PFSK-1 (cell line): ENCODE measurements at regions not wholly inside any gene's neighbourhood (a gene's known extent, or its start where the extent isn't known, plus 50 kb on each side); places are given as distances from the start of the nearest gene placed in this dataset.

Experiments used
- POLR2AphosphoS5 ChIP-seq: IDR thresholded peaks from 2 replicates; pipeline ENCODE4 v1.6.1; 2012; ENCODE audit warnings: low read depth, mild to moderate bottlenecking, control low read depth, low read length, moderate library complexity
- SIN3A ChIP-seq: IDR thresholded peaks from 2 replicates; pipeline ENCODE4 v1.6.1; 2012; ENCODE audit warnings: mild to moderate bottlenecking, low read length, moderate library complexity, borderline replicate concordance; ENCODE audit not compliant: insufficient read depth
- TAF1 ChIP-seq: IDR thresholded peaks from 2 replicates; pipeline ENCODE4 v1.6.1; 2012; ENCODE audit warnings: low read length, control low read depth, borderline replicate concordance; ENCODE audit not compliant: insufficient read depth
- TF ChIP-seq, protein P1 (sequence below), 2 experiments: IDR thresholded peaks; 2 replicates each; pipeline versions ENCODE4 v1.6.1 to v1.8.0; 2011 to 2012; ENCODE audit warnings: low read depth in 2 of 2, low read length in 2 of 2, control low read depth in 1 of 2, inconsistent platforms in 1 of 2, mild to moderate bottlenecking in 1 of 2, moderate library complexity in 1 of 2; ENCODE audit not compliant: insufficient read depth in 1 of 2

DNA sequence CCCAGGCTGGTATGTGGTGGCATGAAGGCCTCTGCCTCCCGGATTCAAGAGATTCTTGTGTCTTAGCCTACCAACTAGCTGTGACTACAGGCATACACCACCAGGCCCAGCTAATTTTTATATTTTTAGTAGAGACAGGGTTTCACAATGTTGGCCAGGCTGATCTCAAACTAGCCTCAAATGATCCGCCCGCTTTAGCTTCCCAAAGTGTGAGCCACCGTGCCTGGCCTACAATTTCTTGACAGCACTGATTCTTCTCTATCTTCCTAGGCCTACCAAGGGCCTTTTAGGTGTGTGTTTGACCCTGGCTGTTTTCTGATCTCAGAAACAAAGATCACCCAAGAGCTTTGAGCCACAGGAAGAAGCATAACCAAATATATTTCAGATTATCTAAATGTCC, 540.8 kb upstream of the ADAMTS5 start:
- TF ChIP-seq, protein P1, sequence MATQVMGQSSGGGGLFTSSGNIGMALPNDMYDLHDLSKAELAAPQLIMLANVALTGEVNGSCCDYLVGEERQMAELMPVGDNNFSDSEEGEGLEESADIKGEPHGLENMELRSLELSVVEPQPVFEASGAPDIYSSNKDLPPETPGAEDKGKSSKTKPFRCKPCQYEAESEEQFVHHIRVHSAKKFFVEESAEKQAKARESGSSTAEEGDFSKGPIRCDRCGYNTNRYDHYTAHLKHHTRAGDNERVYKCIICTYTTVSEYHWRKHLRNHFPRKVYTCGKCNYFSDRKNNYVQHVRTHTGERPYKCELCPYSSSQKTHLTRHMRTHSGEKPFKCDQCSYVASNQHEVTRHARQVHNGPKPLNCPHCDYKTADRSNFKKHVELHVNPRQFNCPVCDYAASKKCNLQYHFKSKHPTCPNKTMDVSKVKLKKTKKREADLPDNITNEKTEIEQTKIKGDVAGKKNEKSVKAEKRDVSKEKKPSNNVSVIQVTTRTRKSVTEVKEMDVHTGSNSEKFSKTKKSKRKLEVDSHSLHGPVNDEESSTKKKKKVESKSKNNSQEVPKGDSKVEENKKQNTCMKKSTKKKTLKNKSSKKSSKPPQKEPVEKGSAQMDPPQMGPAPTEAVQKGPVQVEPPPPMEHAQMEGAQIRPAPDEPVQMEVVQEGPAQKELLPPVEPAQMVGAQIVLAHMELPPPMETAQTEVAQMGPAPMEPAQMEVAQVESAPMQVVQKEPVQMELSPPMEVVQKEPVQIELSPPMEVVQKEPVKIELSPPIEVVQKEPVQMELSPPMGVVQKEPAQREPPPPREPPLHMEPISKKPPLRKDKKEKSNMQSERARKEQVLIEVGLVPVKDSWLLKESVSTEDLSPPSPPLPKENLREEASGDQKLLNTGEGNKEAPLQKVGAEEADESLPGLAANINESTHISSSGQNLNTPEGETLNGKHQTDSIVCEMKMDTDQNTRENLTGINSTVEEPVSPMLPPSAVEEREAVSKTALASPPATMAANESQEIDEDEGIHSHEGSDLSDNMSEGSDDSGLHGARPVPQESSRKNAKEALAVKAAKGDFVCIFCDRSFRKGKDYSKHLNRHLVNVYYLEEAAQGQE (IDR thresholded peaks at IDR 0.05; ENCODE audit: insufficient read depth in 1 of 2, low read depth in 2 of 2, low read length in 2 of 2) = no peak
- TF ChIP-seq POLR2AphosphoS5 = no peak
- TF ChIP-seq TAF1 = no peak
- no peak for TF ChIP-seq SIN3A
